Keratinocyte (primary cell): ENCODE measurements at regions not wholly inside any gene's neighbourhood (a gene's known extent, or its start where the extent isn't known, plus 50 kb on each side); places are given as distances from the start of the nearest gene placed in this dataset.

Experiments used
- DNase-seq: peaks from one replicate; pipeline ENCODE4 v3.0.0-alpha.2; 2011; ENCODE audit warnings: low read depth, missing footprints, low spot score
- FAIRE-seq: peaks from 2 replicates; lab custom pipeline; 2011; peaks lifted over from hg19 to GRCh38; lab: Jason Lieb, UNC
- H2AFZ ChIP-seq: 2 replicates; pipeline ENCODE4 v1.6.0; 2012; ENCODE audit warnings: low read length, control low read depth, inconsistent platforms; ENCODE audit not compliant: control insufficient read depth
- H3K27ac ChIP-seq: 2 replicates; pipeline ENCODE4 v1.5.1; 2011; ENCODE audit warnings: low read length; ENCODE audit not compliant: control insufficient read depth, insufficient read depth
- H3K27me3 ChIP-seq: 3 replicates; pipeline ENCODE4 v1.6.0; 2011; ENCODE audit warnings: low read length; ENCODE audit not compliant: control insufficient read depth, insufficient read depth; ENCODE audit errors: extremely low read depth
- H3K36me3 ChIP-seq, 2 experiments: 2 replicates in 1 of 2; 3 replicates in 1 of 2; pipeline ENCODE4 v1.5.1; 2011; ENCODE audit warnings: low read length in 2 of 2, mild to moderate bottlenecking in 1 of 2; ENCODE audit not compliant: control insufficient read depth in 2 of 2, insufficient read depth in 2 of 2; ENCODE audit errors: extremely low read depth in 1 of 2
- H3K4me1 ChIP-seq: 3 replicates; pipeline ENCODE4 v1.5.1; 2011; ENCODE audit warnings: low read length; ENCODE audit not compliant: control insufficient read depth, insufficient read depth; ENCODE audit errors: extremely low read depth
- H3K4me2 ChIP-seq: 3 replicates; pipeline ENCODE4 v1.6.0; 2011; ENCODE audit warnings: low read depth, low read length; ENCODE audit not compliant: control insufficient read depth, insufficient read depth; ENCODE audit errors: extremely low read depth
- H3K4me3 ChIP-seq, 3 experiments: fragments of 200-600 bp in 1 of 3; sonication (generic) in 1 of 3; 2 replicates in 2 of 3; 3 replicates in 1 of 3; pipeline ENCODE4 v1.5.1; 2011 to 2016; ENCODE audit warnings: low read length in 3 of 3, mild to moderate bottlenecking in 3 of 3, control low read depth in 2 of 3, inconsistent platforms in 1 of 3, low read depth in 1 of 3, mixed read lengths in 1 of 3, mixed run types in 1 of 3, moderate library complexity in 1 of 3; ENCODE audit not compliant: control insufficient read depth in 2 of 3, insufficient read depth in 2 of 3; ENCODE audit errors: extremely low read depth in 1 of 3
- H3K79me2 ChIP-seq: 2 replicates; pipeline ENCODE4 v1.6.0; 2012; ENCODE audit warnings: low read length; ENCODE audit not compliant: control insufficient read depth, insufficient read depth
- H3K9ac ChIP-seq: 3 replicates; pipeline ENCODE4 v1.6.0; 2011; ENCODE audit warnings: low read length; ENCODE audit not compliant: control insufficient read depth, insufficient read depth; ENCODE audit errors: extremely low read depth
- H3K9me1 ChIP-seq: 3 replicates; pipeline ENCODE4 v1.6.0; 2011; ENCODE audit warnings: low read length; ENCODE audit not compliant: control insufficient read depth, insufficient read depth; ENCODE audit errors: extremely low read depth
- H3K9me3 ChIP-seq: 2 replicates; pipeline ENCODE4 v1.5.1; 2012; ENCODE audit warnings: low read depth, low read length; ENCODE audit not compliant: control insufficient read depth
- H4K20me1 ChIP-seq: 3 replicates; pipeline ENCODE4 v1.6.0; 2011; ENCODE audit warnings: low read length; ENCODE audit not compliant: control insufficient read depth, insufficient read depth; ENCODE audit errors: extremely low read depth
- EZH2 ChIP-seq: IDR thresholded peaks from one replicate; pipeline ENCODE4 v1.6.1; 2012; ENCODE audit warnings: inconsistent platforms, mild to moderate bottlenecking, low read length, moderate library complexity
- dilution Hi-C: fragments of 300-500 bp; cut with MboI; formaldehyde crosslinking; loops from one replicate; pipeline ENCODE4 v1.7.0; 2020; ENCODE audit warnings: low sequenced_read_pairs; ENCODE audit not compliant: extremely low pct_ligation_motif_present
- TF ChIP-seq, protein P1 (sequence below), 3 experiments: IDR thresholded peaks in 1 of 3; conservative IDR thresholded peaks in 1 of 3; optimal IDR thresholded peaks in 1 of 3; 2 replicates in 2 of 3; 3 replicates in 1 of 3; pipeline versions ENCODE3 to v1.5.1; 2011; ENCODE audit warnings: low read length in 3 of 3, mild to moderate bottlenecking in 3 of 3, moderate library complexity in 2 of 3, control low read depth in 1 of 3, inconsistent platforms in 1 of 3; ENCODE audit not compliant: insufficient read depth in 2 of 3; ENCODE audit errors: extremely low read depth in 1 of 3

DNA sequence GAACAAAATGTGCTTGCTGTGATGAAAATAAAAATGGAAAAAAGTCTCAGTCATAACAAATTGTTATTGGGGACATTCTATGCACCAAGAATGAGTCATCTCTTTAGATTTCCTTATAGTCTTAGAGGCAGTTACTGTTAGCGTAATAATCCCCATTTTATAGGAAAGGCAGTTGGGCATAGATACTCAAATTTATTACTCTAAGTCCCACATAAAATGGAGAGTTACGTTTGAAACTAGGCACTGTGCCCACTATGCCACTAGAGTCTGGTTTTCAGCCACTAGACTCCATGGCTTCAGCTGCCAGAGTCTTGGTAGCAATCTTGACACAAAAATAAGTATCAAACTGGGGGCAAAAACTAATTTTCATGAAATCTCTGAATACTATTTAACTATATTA, 317.9 kb upstream of the MEF2C start:
- H3K9ac ChIP-seq: no peak overlapping the region
- FAIRE-seq: no peak
- H3K27ac ChIP-seq: no peak overlapping the region
- no peaks in the 10 kb centered on the region for H3K9me1 ChIP-seq
- H3K9me3 ChIP-seq: no peaks in the 10 kb centered on the region
- H3K79me2 ChIP-seq: no peaks in the 10 kb centered on the region
- no peaks in the 10 kb centered on the region for H3K4me1 ChIP-seq
- H3K27me3 ChIP-seq: no peaks in the 10 kb centered on the region
- H2AFZ ChIP-seq: no peak overlapping the region
- dilution Hi-C loops: no loop called here
- H3K36me3 ChIP-seq: no peaks in the 10 kb centered on the region
- TF ChIP-seq, protein P1, sequence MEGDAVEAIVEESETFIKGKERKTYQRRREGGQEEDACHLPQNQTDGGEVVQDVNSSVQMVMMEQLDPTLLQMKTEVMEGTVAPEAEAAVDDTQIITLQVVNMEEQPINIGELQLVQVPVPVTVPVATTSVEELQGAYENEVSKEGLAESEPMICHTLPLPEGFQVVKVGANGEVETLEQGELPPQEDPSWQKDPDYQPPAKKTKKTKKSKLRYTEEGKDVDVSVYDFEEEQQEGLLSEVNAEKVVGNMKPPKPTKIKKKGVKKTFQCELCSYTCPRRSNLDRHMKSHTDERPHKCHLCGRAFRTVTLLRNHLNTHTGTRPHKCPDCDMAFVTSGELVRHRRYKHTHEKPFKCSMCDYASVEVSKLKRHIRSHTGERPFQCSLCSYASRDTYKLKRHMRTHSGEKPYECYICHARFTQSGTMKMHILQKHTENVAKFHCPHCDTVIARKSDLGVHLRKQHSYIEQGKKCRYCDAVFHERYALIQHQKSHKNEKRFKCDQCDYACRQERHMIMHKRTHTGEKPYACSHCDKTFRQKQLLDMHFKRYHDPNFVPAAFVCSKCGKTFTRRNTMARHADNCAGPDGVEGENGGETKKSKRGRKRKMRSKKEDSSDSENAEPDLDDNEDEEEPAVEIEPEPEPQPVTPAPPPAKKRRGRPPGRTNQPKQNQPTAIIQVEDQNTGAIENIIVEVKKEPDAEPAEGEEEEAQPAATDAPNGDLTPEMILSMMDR (optimal IDR thresholded peaks at IDR 0.05 in 1 of 3, IDR thresholded peaks at IDR 0.05 in 1 of 3, conservative IDR thresholded peaks at IDR 0.05 in 1 of 3; ENCODE audit: extremely low read depth in 1 of 3, insufficient read depth in 2 of 3, low read length in 3 of 3): no peak
- TF ChIP-seq EZH2: no peak
- DNase-seq: no peak
- H3K4me2 ChIP-seq: no peak overlapping the region
- no peaks in the 10 kb centered on the region for H4K20me1 ChIP-seq
- H3K4me3 ChIP-seq: no peak overlapping the region

DNA sequence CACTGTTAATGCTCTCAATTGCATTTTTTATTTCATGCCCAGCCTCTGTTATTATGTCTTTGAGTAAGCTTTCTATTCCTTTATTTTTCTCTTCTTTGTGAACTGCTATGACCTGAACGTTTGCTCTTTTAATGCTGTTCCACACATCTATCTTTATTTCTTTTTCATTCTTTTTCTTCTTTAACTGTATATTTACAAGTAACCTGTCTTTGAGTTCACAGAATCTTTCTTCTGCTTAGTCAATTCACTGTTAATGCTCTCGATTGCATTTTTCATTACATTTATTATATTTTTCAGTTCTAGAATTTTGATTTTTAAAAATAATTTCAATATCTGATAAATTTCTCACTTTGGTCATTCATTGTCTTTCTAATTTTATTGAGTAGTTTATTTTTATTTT, 316.3 kb upstream of the MEF2C start:
- Histone ChIP-seq H2AFZ (no peak overlapping the region), H3K9me1 (no peaks in the 10 kb centered on the region), H3K36me3 (no peaks in the 10 kb centered on the region), H3K79me2 (no peaks in the 10 kb centered on the region), H4K20me1 (no peaks in the 10 kb centered on the region), H3K4me3 (no peak overlapping the region), H3K4me1 (no peaks in the 10 kb centered on the region), H3K9me3 (no peaks in the 10 kb centered on the region), H3K27me3 (no peaks in the 10 kb centered on the region), H3K4me2 (no peak overlapping the region), H3K9ac (no peak overlapping the region), H3K27ac (no peak overlapping the region)
- no peak for FAIRE-seq
- DNase-seq: no peak
- dilution Hi-C loops: no loop called here
- TF ChIP-seq EZH2: no peak
- TF ChIP-seq, protein P1 (optimal IDR thresholded peaks at IDR 0.05 in 1 of 3, IDR thresholded peaks at IDR 0.05 in 1 of 3, conservative IDR thresholded peaks at IDR 0.05 in 1 of 3; ENCODE audit: extremely low read depth in 1 of 3, insufficient read depth in 2 of 3, low read length in 3 of 3): no peak
